ENCODE measurements at regions not wholly inside any gene's neighbourhood (a gene's known extent, or its start where the extent isn't known, plus 50 kb on each side); places are given as distances from the start of the nearest gene placed in this dataset.

- no peak for DNase-seq
These were observed 115.8 kb upstream of the SIX3 start for GRCh38 chr2:44825702-44826101.

GRCh38 chr2:44826601-44827000 lies 114.9 kb upstream of the SIX3 start:
- DNase-seq, result peak; percentile 94

GRCh38 chr2:44829771-44830170 lies 111.7 kb upstream of the SIX3 start:
- DNase-seq, result no peak

GRCh38 chr2:44833171-44834069 lies 108.1 kb upstream of the SIX3 start:
- no peak for DNase-seq

- peak; percentile 76 for DNase-seq
These were observed 106.8 kb upstream of the SIX3 start for GRCh38 chr2:44834656-44835055.

GRCh38 chr2:44836174-44836573 lies 105.3 kb upstream of the SIX3 start:
- no peak for DNase-seq

GRCh38 chr2:44836916-44837315 lies 104.6 kb upstream of the SIX3 start:
- DNase-seq, result no peak

- DNase-seq, result no peak
These were observed 103.2 kb upstream of the SIX3 start for GRCh38 chr2:44838116-44838790.

GRCh38 chr2:44839370-44839769 lies 102.1 kb upstream of the SIX3 start:
- DNase-seq, result no peak

GRCh38 chr2:44839771-44840502 lies 101.6 kb upstream of the SIX3 start:
- no peak for DNase-seq

- peak; percentile 45 for DNase-seq
These were observed 101.0 kb upstream of the SIX3 start for GRCh38 chr2:44840503-44840850.

GRCh38 chr2:44843086-44843485 lies 98.4 kb upstream of the SIX3 start:
- DNase-seq, result peak; percentile 97

- DNase-seq, result no peak
These were observed 97.7 kb upstream of the SIX3 start for GRCh38 chr2:44843641-44844310.

- no peak for DNase-seq
These were observed 96.7 kb upstream of the SIX3 start for GRCh38 chr2:44844651-44845270.

- DNase-seq, result no peak
These were observed 93.5 kb upstream of the SIX3 start for GRCh38 chr2:44848026-44848425.

- no peak for DNase-seq
These were observed 91.5 kb upstream of the SIX3 start for GRCh38 chr2:44850016-44850415.

GRCh38 chr2:44851518-44851917 lies 90.0 kb upstream of the SIX3 start:
- no peak for DNase-seq

- no peak for DNase-seq
These were observed 88.9 kb upstream of the SIX3 start for GRCh38 chr2:44852594-44852993.

- no peak for DNase-seq
These were observed 82.2 kb upstream of the SIX3 start for GRCh38 chr2:44859337-44859736.

- DNase-seq, result no peak
These were observed 75.3 kb upstream of the SIX3 start for GRCh38 chr2:44866152-44866551.

GRCh38 chr2:44869761-44870160 lies 71.7 kb upstream of the SIX3 start:
- no peak for DNase-seq

GRCh38 chr2:44877417-44877816 lies 64.1 kb upstream of the SIX3 start:
- no peak for DNase-seq

Data from NCI-H82 (cell line).